Memory B cell (primary cell): ENCODE measurements at regions not wholly inside any gene's neighbourhood (a gene's known extent, or its start where the extent isn't known, plus 50 kb on each side); places are given as distances from the start of the nearest gene placed in this dataset.
A peak's percentile ranks its signal among the peaks of the same experiment; 100 is the strongest.

Experiments
- ATAC-seq: fragments of 150-1000 bp; cut with Tn5 transposase; 2 replicates; pipeline ENCODE4 v1.10.0; 2021; ENCODE audit warnings: low read depth, mild to moderate bottlenecking, moderate library complexity
- DNase-seq, 2 donors: peaks; one replicate each; pipeline ENCODE4 v3.0.0; 2022; ENCODE audit warnings: low spot score in 2 of 2
- H3K27ac Mint-ChIP-seq: one replicate; pipeline ENCODE4 v1.8.0; 2022; ENCODE audit warnings: mild to moderate bottlenecking, moderate library complexity, mixed read lengths
- H3K27me3 Mint-ChIP-seq: one replicate; pipeline ENCODE4 v1.8.0; 2022; ENCODE audit warnings: mixed read lengths
- H3K36me3 Mint-ChIP-seq: one replicate; pipeline ENCODE4 v1.8.0; 2022; ENCODE audit warnings: mild to moderate bottlenecking, mixed read lengths
- H3K4me1 Mint-ChIP-seq: one replicate; pipeline ENCODE4 v1.8.0; 2022; ENCODE audit warnings: mixed read lengths
- H3K4me3 Mint-ChIP-seq: one replicate; pipeline ENCODE4 v1.8.0; 2022; ENCODE audit warnings: mild to moderate bottlenecking, moderate library complexity, mixed read lengths
- H3K9me3 Mint-ChIP-seq: one replicate; pipeline ENCODE4 v1.8.0; 2022; ENCODE audit warnings: mixed read lengths

GRCh38 chr18:44518091-44518615, 162.5 kb upstream of the SETBP1 start:
- Mint-ChIP-seq H3K9me3 (no peaks in the 10 kb centered on the region), H3K4me3 (no peak overlapping the region), H3K4me1 (peaks cover 4% of the 10 kb centered on the region), H3K27me3 (no peaks in the 10 kb centered on the region), H3K27ac (no peak overlapping the region), H3K36me3 (no peaks in the 10 kb centered on the region)
- DNase-seq, result no peak
- ATAC-seq, result no peak

GRCh38 chr18:44518666-44519065, 162.0 kb upstream of the SETBP1 start:
- Mint-ChIP-seq H3K4me3 (no peak overlapping the region), H3K4me1 (peaks cover 4% of the 10 kb centered on the region), H3K9me3 (no peaks in the 10 kb centered on the region), H3K27ac (no peak overlapping the region), H3K27me3 (no peaks in the 10 kb centered on the region), H3K36me3 (no peaks in the 10 kb centered on the region)
- DNase-seq, result no peak
- no peak for ATAC-seq

- Mint-ChIP-seq H3K27me3 (no peaks in the 10 kb centered on the region), H3K36me3 (no peaks in the 10 kb centered on the region), H3K4me3 (no peak overlapping the region), H3K27ac (no peak overlapping the region), H3K4me1 (peaks cover 2% of the 10 kb centered on the region), H3K9me3 (no peaks in the 10 kb centered on the region)
- ATAC-seq (no peak), DNase-seq (no peak)
These were observed 159.6 kb upstream of the SETBP1 start for GRCh38 chr18:44520981-44521667.

- Mint-ChIP-seq H3K36me3 (no peaks in the 10 kb centered on the region), H3K27ac (no peak overlapping the region), H3K4me1 (peaks cover 7% of the 10 kb centered on the region), H3K27me3 (no peaks in the 10 kb centered on the region), H3K4me3 (no peak overlapping the region), H3K9me3 (no peaks in the 10 kb centered on the region)
- ATAC-seq (no peak), DNase-seq (no peak)
These were observed 159.0 kb upstream of the SETBP1 start for GRCh38 chr18:44521668-44522022.

GRCh38 chr18:44526705-44527415, 153.8 kb upstream of the SETBP1 start:
- Mint-ChIP-seq H3K9me3 (no peaks in the 10 kb centered on the region), H3K27ac (peak overlapping the region; percentile 39), H3K27me3 (peaks cover 1% of the 10 kb centered on the region), H3K4me3 (peak overlapping the region; percentile 1), H3K36me3 (no peaks in the 10 kb centered on the region), H3K4me1 (peaks cover 13% of the 10 kb centered on the region)
- peak; percentile 86 for ATAC-seq
- DNase-seq, result no peak

GRCh38 chr18:44533071-44533470, 147.6 kb upstream of the SETBP1 start:
- Mint-ChIP-seq H3K9me3 (no peaks in the 10 kb centered on the region), H3K4me1 (peaks cover 19% of the 10 kb centered on the region), H3K27me3 (peaks cover 1% of the 10 kb centered on the region), H3K4me3 (no peak overlapping the region), H3K36me3 (no peaks in the 10 kb centered on the region), H3K27ac (no peak overlapping the region)
- DNase-seq (no peak), ATAC-seq (no peak)

- Mint-ChIP-seq H3K27ac (no peak overlapping the region), H3K4me1 (peaks cover 19% of the 10 kb centered on the region), H3K9me3 (no peaks in the 10 kb centered on the region), H3K27me3 (no peaks in the 10 kb centered on the region), H3K36me3 (no peaks in the 10 kb centered on the region), H3K4me3 (no peak overlapping the region)
- no peak for ATAC-seq
- DNase-seq, result no peak
These were observed 144.6 kb upstream of the SETBP1 start for GRCh38 chr18:44536046-44536445.

GRCh38 chr18:44536619-44537018, 144.1 kb upstream of the SETBP1 start:
- Mint-ChIP-seq H3K27me3 (no peaks in the 10 kb centered on the region), H3K9me3 (no peaks in the 10 kb centered on the region), H3K4me3 (no peak overlapping the region)

GRCh38 chr18:44537526-44537925, 143.2 kb upstream of the SETBP1 start:
- no peaks in the 10 kb centered on the region for H3K9me3 Mint-ChIP-seq
- DNase-seq (no peak), ATAC-seq (no peak)
- H3K4me1 Mint-ChIP-seq, result peaks cover 19% of the 10 kb centered on the region
- H3K27me3 Mint-ChIP-seq, result no peaks in the 10 kb centered on the region
- no peak overlapping the region for H3K4me3 Mint-ChIP-seq
- H3K36me3 Mint-ChIP-seq, result no peaks in the 10 kb centered on the region
- H3K27ac Mint-ChIP-seq, result no peak overlapping the region

More at GRCh38 chr18:44536619-44537018, 144.1 kb upstream of the SETBP1 start:
- Mint-ChIP-seq H3K27ac (no peak overlapping the region), H3K36me3 (no peaks in the 10 kb centered on the region), H3K4me1 (peaks cover 19% of the 10 kb centered on the region)
- ATAC-seq, result no peak
- DNase-seq, result no peak

GRCh38 chr18:44539926-44540325, 140.8 kb upstream of the SETBP1 start:
- Mint-ChIP-seq H3K9me3 (no peaks in the 10 kb centered on the region), H3K4me3 (no peak overlapping the region), H3K4me1 (peaks cover 11% of the 10 kb centered on the region), H3K27ac (no peak overlapping the region), H3K27me3 (no peaks in the 10 kb centered on the region), H3K36me3 (no peaks in the 10 kb centered on the region)
- DNase-seq, result no peak
- ATAC-seq, result no peak

- no peak overlapping the region for H3K27ac Mint-ChIP-seq
- no peak overlapping the region for H3K4me3 Mint-ChIP-seq
- H3K27me3 Mint-ChIP-seq, result no peaks in the 10 kb centered on the region
- ATAC-seq (no peak), DNase-seq (no peak)
- no peaks in the 10 kb centered on the region for H3K9me3 Mint-ChIP-seq
- H3K4me1 Mint-ChIP-seq, result peaks cover 15% of the 10 kb centered on the region
- no peaks in the 10 kb centered on the region for H3K36me3 Mint-ChIP-seq
These were observed 139.5 kb upstream of the SETBP1 start for GRCh38 chr18:44541159-44541558.

GRCh38 chr18:44541781-44542180, 138.9 kb upstream of the SETBP1 start:
- no peaks in the 10 kb centered on the region for H3K27me3 Mint-ChIP-seq
- H3K4me3 Mint-ChIP-seq, result no peak overlapping the region
- no peak for ATAC-seq
- no peak overlapping the region for H3K27ac Mint-ChIP-seq
- H3K36me3 Mint-ChIP-seq, result no peaks in the 10 kb centered on the region
- DNase-seq, result no peak
- H3K4me1 Mint-ChIP-seq, result peaks cover 15% of the 10 kb centered on the region
- H3K9me3 Mint-ChIP-seq, result no peaks in the 10 kb centered on the region

- H3K27ac Mint-ChIP-seq, result no peak overlapping the region
- ATAC-seq, result no peak
- no peak for DNase-seq
These were observed 137.3 kb upstream of the SETBP1 start for GRCh38 chr18:44543387-44543786.

GRCh38 chr18:44545359-44545985, 135.2 kb upstream of the SETBP1 start:
- no peak overlapping the region for H3K4me3 Mint-ChIP-seq
- H3K4me1 Mint-ChIP-seq, result peaks cover 28% of the 10 kb centered on the region
- no peaks in the 10 kb centered on the region for H3K36me3 Mint-ChIP-seq
- H3K27me3 Mint-ChIP-seq, result no peaks in the 10 kb centered on the region
- DNase-seq (no peak), ATAC-seq (no peak)
- no peaks in the 10 kb centered on the region for H3K9me3 Mint-ChIP-seq
- H3K27ac Mint-ChIP-seq, result no peak overlapping the region

More at GRCh38 chr18:44543387-44543786, 137.3 kb upstream of the SETBP1 start:
- no peak overlapping the region for H3K4me3 Mint-ChIP-seq
- H3K27me3 Mint-ChIP-seq, result no peaks in the 10 kb centered on the region
- H3K4me1 Mint-ChIP-seq, result peaks cover 19% of the 10 kb centered on the region
- no peaks in the 10 kb centered on the region for H3K9me3 Mint-ChIP-seq
- H3K36me3 Mint-ChIP-seq, result no peaks in the 10 kb centered on the region
